ENCODE measurements at regions not wholly inside any gene's neighbourhood (a gene's known extent, or its start where the extent isn't known, plus 50 kb on each side); places are given as distances from the start of the nearest gene placed in this dataset.

GRCh38 chr18:10402871-10403559 lies 51.4 kb upstream of the APCDD1 start:
- H3K27me3 Mint-ChIP-seq (ENCODE audit: insufficient read depth) = peaks cover 17% of the 10 kb centered on the region
- no peaks in the 10 kb centered on the region for H3K9me3 Mint-ChIP-seq
- no peak for TF ChIP-seq CTCF (IDR thresholded peaks at IDR 0.05)
- no peak overlapping the region for H3K27ac Mint-ChIP-seq
- no peak for DNase-seq
- no peaks in the 10 kb centered on the region for H3K36me3 Mint-ChIP-seq (ENCODE audit: low read depth)
- no peak overlapping the region for H3K4me3 Mint-ChIP-seq
- peaks cover 15% of the 10 kb centered on the region for H3K4me1 Mint-ChIP-seq (ENCODE audit: low read depth)

- H3K27ac Mint-ChIP-seq = no peak overlapping the region
- H3K36me3 Mint-ChIP-seq (ENCODE audit: low read depth) = no peaks in the 10 kb centered on the region
- TF ChIP-seq CTCF (IDR thresholded peaks at IDR 0.05) = no peak
- H3K4me1 Mint-ChIP-seq (ENCODE audit: low read depth) = peaks cover 15% of the 10 kb centered on the region
- peaks cover 18% of the 10 kb centered on the region for H3K27me3 Mint-ChIP-seq (ENCODE audit: insufficient read depth)
- no peaks in the 10 kb centered on the region for H3K9me3 Mint-ChIP-seq
- no peak for DNase-seq
- H3K4me3 Mint-ChIP-seq = no peak overlapping the region
Measured at GRCh38 chr18:10403708-10404107, 50.7 kb upstream of the APCDD1 start.

GRCh38 chr18:10404168-10404567 lies 50.3 kb upstream of the APCDD1 start:
- no peak overlapping the region for H3K4me3 Mint-ChIP-seq
- H3K9me3 Mint-ChIP-seq = no peaks in the 10 kb centered on the region
- peaks cover 15% of the 10 kb centered on the region for H3K4me1 Mint-ChIP-seq (ENCODE audit: low read depth)
- no peak for TF ChIP-seq CTCF (IDR thresholded peaks at IDR 0.05)
- no peaks in the 10 kb centered on the region for H3K36me3 Mint-ChIP-seq (ENCODE audit: low read depth)
- DNase-seq = no peak
- peaks cover 19% of the 10 kb centered on the region for H3K27me3 Mint-ChIP-seq (ENCODE audit: insufficient read depth)
- no peak overlapping the region for H3K27ac Mint-ChIP-seq
